Stimulated activated effector memory CD8-positive, alpha-beta T cell treated with anti-CD3 and anti-CD28 coated beads, Interleukin-12 subunit alpha, Interleukin-12 subunit beta, amount 100 ng/mL, for 72 hours (primary cell): ENCODE measurements at regions not wholly inside any gene's neighbourhood (a gene's known extent, or its start where the extent isn't known, plus 50 kb on each side); places are given as distances from the start of the nearest gene placed in this dataset.

ENCODE experiments used
- ATAC-seq: fragments of 150-1000 bp; cut with Tn5 transposase; 2 replicates; pipeline ENCODE4 v1.10.0; 2021
- DNase-seq, 2 donors: peaks; one replicate each; pipeline ENCODE4 v3.0.0; 2021 to 2022; ENCODE audit warnings: low spot score in 2 of 2
- H3K27ac Mint-ChIP-seq: one replicate; pipeline ENCODE4 v1.8.0; 2022; ENCODE audit warnings: mild to moderate bottlenecking, mixed read lengths
- H3K36me3 Mint-ChIP-seq: one replicate; pipeline ENCODE4 v1.8.0; 2022; ENCODE audit warnings: mild to moderate bottlenecking, mixed read lengths
- H3K4me1 Mint-ChIP-seq: one replicate; pipeline ENCODE4 v1.8.0; 2022; ENCODE audit warnings: mixed read lengths
- H3K4me3 Mint-ChIP-seq: one replicate; pipeline ENCODE4 v1.8.0; 2022; ENCODE audit warnings: mild to moderate bottlenecking, mixed read lengths
- H3K9me3 Mint-ChIP-seq: one replicate; pipeline ENCODE4 v1.8.0; 2022; ENCODE audit warnings: mixed read lengths

DNA sequence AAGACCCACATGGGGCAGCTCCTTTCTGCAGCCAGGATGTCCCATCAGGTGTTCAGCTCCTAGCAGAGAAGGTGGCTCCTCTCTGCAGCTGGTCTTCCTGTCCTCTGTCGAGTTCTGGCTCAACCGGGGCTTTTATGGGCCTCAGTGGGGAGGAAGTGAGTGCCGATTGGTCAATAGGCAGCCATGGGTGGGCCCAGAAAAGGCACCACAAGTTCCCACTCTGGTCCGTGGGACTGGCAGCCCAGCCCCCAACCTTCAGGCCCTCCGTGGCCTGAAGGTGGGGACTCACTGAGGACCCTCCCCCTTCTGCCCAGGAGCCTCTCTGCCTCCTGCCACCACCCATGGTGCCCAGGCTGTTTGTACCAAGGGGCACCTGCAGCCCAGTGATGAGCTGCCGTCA lies 161.7 kb upstream of the DUSP10 start:
- H3K9me3 Mint-ChIP-seq: no peaks in the 10 kb centered on the region
- H3K4me3 Mint-ChIP-seq: no peak overlapping the region
- no peak for ATAC-seq
- no peaks in the 10 kb centered on the region for H3K4me1 Mint-ChIP-seq
- DNase-seq: no peak
- H3K27ac Mint-ChIP-seq: no peak overlapping the region
- no peaks in the 10 kb centered on the region for H3K36me3 Mint-ChIP-seq

DNA sequence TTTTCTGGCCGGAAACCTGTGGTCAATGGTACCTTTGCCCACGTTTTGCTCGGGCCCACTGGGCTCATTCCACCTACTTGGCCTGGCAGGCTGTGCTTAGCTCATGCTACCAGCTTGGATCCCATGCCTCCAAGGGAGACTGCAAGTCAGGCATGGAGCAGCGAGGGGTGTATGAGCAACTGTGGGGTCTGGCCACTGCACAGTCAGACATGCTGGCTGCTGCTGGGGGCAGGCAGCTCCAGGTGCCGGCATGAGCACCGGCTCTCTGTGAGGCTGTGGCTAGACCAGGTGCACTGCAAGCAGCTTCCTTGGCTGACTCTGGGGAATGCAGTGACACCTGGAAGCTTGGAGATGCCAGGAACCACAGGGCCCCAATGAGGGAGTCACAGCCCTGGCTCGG lies 161.1 kb upstream of the DUSP10 start:
- Mint-ChIP-seq H3K36me3 (no peaks in the 10 kb centered on the region), H3K27ac (no peak overlapping the region), H3K9me3 (no peaks in the 10 kb centered on the region), H3K4me3 (no peak overlapping the region), H3K4me1 (no peaks in the 10 kb centered on the region)
- ATAC-seq (no peak), DNase-seq (no peak)

DNA sequence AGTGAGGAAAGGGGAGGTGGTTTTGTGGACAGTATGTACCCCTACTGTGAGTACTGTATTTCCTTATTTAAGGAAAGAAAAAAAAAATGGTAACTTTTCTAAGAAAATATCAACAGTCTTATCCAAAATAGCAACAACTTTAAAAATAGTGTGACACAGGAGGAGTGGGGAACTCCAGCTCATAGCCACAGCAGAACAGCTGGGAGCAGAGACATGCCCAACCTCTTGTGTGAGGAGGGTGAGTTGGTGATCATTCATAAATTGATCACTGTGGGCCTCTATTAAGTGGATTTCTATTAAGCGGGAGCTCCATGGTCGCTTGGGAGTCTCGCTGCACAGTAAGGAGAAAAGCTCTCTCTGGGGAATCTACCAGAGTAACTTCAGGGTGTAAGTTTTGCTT lies 158.8 kb upstream of the DUSP10 start:
- Mint-ChIP-seq H3K4me1 (no peaks in the 10 kb centered on the region), H3K4me3 (no peak overlapping the region), H3K9me3 (no peaks in the 10 kb centered on the region), H3K27ac (peak overlapping the region; percentile 45), H3K36me3 (no peaks in the 10 kb centered on the region)
- DNase-seq (no peak), ATAC-seq (no peak)

DNA sequence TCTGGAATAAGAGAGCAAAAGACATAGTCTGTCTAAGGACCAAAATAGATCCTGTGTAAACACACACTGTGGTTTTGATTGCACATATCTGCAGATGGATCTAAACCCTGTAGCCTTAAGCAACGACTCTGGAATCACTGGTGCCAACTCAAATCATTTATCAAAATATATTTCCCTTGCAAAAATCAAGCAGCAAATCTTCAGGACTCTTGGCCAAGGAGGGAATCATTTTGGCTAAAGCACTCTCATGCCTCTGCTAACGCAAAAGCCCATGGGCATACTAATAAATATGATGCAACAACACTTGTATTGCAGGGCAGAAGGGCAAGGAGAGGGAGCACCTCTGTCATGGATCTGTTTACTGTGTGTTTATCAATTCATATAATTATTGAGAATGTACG lies 155.4 kb upstream of the DUSP10 start:
- no peak overlapping the region for H3K27ac Mint-ChIP-seq

DNA sequence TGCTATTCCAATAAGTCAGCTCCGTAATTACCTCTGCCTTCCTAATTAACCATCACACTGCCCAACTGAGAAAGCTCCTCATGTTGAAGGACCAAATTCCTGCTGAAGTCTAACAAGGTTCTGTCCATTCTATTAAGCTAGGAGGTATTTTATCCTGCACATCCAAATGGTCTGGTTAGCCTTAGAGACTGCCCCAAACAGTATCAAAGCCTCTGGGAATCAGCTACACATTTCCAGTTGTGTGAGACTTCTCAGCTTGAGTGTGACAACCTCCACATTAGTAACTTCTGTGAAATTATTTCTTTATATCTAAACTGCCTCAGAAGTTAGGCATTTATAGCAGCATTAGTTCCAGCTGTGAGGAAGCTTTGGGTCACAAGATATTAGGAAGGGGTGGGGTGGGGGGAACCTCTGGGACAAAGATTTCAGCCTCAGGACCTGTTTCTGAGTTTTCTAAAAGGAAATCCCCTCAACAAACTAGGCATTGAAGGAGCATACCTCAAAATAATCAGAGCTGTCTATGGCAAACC lies 150.5 kb upstream of the DUSP10 start:
- H3K27ac Mint-ChIP-seq: no peak overlapping the region
- no peaks in the 10 kb centered on the region for H3K36me3 Mint-ChIP-seq
- ATAC-seq (no peak), DNase-seq (no peak)
- no peaks in the 10 kb centered on the region for H3K9me3 Mint-ChIP-seq
- peaks cover 5% of the 10 kb centered on the region for H3K4me1 Mint-ChIP-seq
- no peak overlapping the region for H3K4me3 Mint-ChIP-seq

More for the DNA sequence above, 155.4 kb upstream of the DUSP10 start:
- no peak for ATAC-seq
- H3K4me3 Mint-ChIP-seq: no peak overlapping the region
- H3K4me1 Mint-ChIP-seq: no peaks in the 10 kb centered on the region
- no peaks in the 10 kb centered on the region for H3K9me3 Mint-ChIP-seq
- no peaks in the 10 kb centered on the region for H3K36me3 Mint-ChIP-seq
- DNase-seq: no peak

DNA sequence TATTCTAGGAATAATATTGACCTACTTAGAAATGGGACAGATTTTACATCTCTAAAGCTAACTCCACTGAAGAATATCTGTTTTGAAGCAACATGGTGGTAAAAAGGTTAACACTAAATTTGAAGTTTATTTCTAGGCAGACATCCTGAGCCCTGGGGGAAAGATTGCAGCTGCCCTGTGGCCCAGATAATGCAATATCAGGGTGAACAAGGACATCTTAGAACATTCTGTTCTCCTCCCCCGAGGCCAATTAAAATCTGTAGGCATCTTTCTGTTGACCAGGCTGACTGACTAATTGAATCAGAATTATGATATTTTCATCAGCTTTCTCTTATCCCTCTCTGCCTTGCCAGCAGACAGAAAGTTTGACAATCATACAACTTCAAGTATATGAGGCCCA lies 149.8 kb upstream of the DUSP10 start:
- DNase-seq: no peak
- no peak for ATAC-seq
- no peak overlapping the region for H3K27ac Mint-ChIP-seq
- H3K9me3 Mint-ChIP-seq: no peaks in the 10 kb centered on the region
- no peak overlapping the region for H3K4me3 Mint-ChIP-seq
- H3K4me1 Mint-ChIP-seq: peaks cover 5% of the 10 kb centered on the region
- no peaks in the 10 kb centered on the region for H3K36me3 Mint-ChIP-seq

DNA sequence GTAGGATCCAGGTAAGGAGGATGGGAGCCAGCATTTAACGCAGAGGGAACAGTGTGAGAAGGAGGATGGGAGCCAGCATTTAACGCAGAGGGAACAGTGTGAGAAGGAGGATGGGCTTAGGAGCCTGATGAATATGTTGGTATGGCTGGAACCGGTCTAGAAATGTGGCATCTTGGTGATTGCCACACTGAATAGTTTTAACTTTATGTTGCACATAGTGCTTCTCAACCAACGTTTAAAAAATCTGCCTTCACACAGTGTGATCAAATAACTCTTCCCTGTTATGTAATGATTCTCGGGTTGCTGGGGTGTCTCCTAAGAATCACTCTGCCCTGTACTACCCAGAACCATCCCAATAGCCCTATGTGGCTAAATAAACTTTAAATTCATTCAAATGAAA lies 146.9 kb upstream of the DUSP10 start:
- Mint-ChIP-seq H3K27ac (no peak overlapping the region), H3K4me1 (peaks cover 5% of the 10 kb centered on the region), H3K9me3 (no peaks in the 10 kb centered on the region), H3K36me3 (no peaks in the 10 kb centered on the region), H3K4me3 (no peak overlapping the region)
- DNase-seq (no peak), ATAC-seq (no peak)

DNA sequence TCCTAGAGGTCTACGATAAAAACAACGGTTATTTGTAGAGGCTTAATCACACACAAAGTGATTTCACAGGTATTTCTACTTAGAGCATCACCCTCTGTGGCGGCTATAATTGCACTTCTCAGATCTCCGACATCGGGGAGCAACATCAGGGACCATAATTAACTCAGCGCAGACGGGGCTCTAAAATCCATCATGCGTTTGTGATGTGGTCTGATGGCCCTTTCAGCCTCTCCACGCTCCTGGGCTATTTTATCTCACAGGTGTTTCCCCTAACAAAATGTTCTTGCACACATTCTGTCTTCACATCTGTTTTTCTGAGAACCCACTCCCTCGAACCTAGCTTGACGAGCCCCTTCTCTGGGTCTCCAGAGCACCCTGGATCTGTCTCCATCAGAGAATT lies 146.3 kb upstream of the DUSP10 start:
- ATAC-seq (no peak), DNase-seq (no peak)
- H3K4me3 Mint-ChIP-seq: no peak overlapping the region
- no peak overlapping the region for H3K27ac Mint-ChIP-seq
- H3K9me3 Mint-ChIP-seq: no peaks in the 10 kb centered on the region
- H3K4me1 Mint-ChIP-seq: peaks cover 5% of the 10 kb centered on the region
- H3K36me3 Mint-ChIP-seq: no peaks in the 10 kb centered on the region

DNA sequence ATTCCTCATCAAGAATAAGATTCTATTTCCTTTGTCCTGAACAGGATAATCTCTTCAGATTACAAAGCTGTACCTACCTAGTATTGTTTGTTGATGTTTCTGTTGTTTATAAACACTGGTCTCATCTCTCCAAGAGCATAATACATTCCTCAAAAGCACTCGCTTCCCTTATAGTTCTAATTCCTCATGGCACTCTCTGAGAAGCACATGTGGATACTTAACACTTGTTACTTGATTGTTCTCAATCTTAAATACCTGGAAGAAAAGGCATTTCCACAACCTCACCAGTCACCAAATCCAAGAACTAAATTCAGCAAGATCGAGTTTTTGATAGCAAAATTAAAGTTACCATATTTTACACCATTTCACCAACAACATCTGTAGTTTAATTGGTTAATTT lies 145.9 kb upstream of the DUSP10 start:
- ATAC-seq: no peak
- H3K4me1 Mint-ChIP-seq: peaks cover 5% of the 10 kb centered on the region
- no peak for DNase-seq

DNA sequence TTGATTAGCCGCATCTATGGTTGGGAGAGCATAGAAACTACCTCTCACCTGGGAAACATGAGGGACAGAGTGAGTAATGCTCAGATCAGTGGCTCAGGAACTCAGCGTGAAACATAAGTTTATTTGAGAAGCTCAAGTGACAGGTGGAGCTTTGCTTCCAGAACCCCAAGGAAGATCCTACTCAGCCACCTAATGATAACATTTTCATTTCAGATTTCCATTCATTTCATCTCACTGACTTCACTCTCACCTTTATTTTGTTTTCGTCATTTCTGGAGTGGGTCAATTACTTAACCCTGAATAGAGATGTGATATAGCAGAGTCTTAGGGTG lies 145.5 kb upstream of the DUSP10 start:
- no peak for ATAC-seq
- DNase-seq: no peak
- Mint-ChIP-seq H3K27ac (no peak overlapping the region), H3K36me3 (no peaks in the 10 kb centered on the region), H3K4me3 (no peak overlapping the region), H3K4me1 (peaks cover 5% of the 10 kb centered on the region), H3K9me3 (no peaks in the 10 kb centered on the region)

More for the DNA sequence above, 145.9 kb upstream of the DUSP10 start:
- no peaks in the 10 kb centered on the region for H3K36me3 Mint-ChIP-seq
- no peak overlapping the region for H3K4me3 Mint-ChIP-seq
- H3K9me3 Mint-ChIP-seq: no peaks in the 10 kb centered on the region
- no peak overlapping the region for H3K27ac Mint-ChIP-seq

DNA sequence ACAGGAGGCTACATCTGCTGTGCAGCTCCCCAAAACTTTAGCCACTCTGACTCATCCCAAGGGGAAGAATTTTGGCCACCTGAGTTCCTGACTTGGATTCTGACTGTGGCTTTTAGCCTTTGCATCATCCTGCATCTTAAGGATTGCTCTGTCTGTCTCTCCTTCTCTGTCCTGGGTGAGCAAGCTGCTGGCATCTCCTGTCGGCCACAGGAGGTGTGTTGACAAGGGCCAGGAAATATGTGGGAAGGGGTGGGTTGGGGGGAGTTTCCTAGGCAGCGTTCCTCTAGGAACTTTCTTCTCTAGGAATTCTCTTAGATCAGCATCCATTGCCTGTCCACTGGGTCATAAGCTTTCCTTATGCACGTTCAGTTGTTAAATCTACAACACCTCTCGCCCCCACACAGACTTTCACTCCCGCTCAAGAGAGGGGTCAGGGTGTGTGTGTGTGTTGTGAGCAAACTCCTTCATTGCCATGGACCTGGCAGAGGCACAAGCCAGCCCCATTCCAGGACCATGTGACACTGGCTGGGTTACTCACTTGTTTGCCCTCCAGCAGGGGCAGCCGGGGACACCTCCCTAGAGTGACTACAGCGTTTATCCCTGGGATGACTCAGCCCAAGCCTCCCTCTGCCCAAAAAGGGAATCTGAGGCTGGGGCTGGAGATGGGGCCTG lies 145.0 kb upstream of the DUSP10 start:
- H3K36me3 Mint-ChIP-seq: no peaks in the 10 kb centered on the region
- H3K27ac Mint-ChIP-seq: no peak overlapping the region
- no peak for ATAC-seq
- no peak overlapping the region for H3K4me3 Mint-ChIP-seq
- H3K9me3 Mint-ChIP-seq: no peaks in the 10 kb centered on the region
- H3K4me1 Mint-ChIP-seq: peaks cover 5% of the 10 kb centered on the region
- DNase-seq: no peak

DNA sequence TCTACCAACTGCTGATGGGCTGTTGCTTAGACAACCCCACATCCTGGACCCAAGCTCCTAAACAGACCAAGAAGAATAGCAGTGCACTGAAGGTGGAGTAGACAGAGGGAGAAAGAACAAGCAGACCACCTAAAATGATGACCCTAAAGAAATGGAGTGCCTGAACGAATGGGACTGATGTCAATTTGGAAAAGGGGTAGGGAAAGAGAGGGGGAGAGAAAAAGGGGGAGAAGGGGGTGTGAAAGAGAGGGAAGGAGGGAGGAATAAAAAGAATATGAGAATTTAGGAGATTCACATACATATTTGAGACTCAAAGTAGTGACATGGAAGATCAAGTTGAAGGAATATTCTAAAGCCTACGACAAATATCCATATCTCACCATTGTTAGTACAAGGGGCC lies 144.4 kb upstream of the DUSP10 start:
- no peak overlapping the region for H3K27ac Mint-ChIP-seq
- no peak for ATAC-seq
- H3K4me3 Mint-ChIP-seq: no peak overlapping the region
- no peaks in the 10 kb centered on the region for H3K9me3 Mint-ChIP-seq
- DNase-seq: no peak
- H3K36me3 Mint-ChIP-seq: no peaks in the 10 kb centered on the region
- H3K4me1 Mint-ChIP-seq: peaks cover 5% of the 10 kb centered on the region

DNA sequence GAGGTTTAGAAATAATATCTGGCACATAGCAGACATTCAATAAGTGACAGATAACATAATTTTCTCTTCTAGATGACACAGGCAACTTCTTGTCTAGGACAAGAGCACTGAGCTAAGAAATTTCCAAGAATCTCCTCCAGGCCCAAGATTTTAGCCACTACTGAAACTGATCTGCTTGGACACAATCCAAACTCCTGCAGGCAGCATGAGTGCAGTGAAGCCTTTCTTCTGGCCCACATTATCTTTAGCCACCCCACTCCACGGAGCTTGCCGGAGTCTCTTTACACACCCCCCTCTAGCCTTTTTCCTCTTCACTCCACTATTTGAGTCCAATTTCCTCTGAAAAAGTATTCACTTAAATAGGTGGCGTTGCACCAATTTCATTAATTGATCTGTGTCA lies 142.9 kb upstream of the DUSP10 start:
- DNase-seq (no peak), ATAC-seq (no peak)
- Mint-ChIP-seq H3K4me3 (no peak overlapping the region), H3K4me1 (peaks cover 5% of the 10 kb centered on the region), H3K9me3 (no peaks in the 10 kb centered on the region), H3K36me3 (no peaks in the 10 kb centered on the region), H3K27ac (no peak overlapping the region)

DNA sequence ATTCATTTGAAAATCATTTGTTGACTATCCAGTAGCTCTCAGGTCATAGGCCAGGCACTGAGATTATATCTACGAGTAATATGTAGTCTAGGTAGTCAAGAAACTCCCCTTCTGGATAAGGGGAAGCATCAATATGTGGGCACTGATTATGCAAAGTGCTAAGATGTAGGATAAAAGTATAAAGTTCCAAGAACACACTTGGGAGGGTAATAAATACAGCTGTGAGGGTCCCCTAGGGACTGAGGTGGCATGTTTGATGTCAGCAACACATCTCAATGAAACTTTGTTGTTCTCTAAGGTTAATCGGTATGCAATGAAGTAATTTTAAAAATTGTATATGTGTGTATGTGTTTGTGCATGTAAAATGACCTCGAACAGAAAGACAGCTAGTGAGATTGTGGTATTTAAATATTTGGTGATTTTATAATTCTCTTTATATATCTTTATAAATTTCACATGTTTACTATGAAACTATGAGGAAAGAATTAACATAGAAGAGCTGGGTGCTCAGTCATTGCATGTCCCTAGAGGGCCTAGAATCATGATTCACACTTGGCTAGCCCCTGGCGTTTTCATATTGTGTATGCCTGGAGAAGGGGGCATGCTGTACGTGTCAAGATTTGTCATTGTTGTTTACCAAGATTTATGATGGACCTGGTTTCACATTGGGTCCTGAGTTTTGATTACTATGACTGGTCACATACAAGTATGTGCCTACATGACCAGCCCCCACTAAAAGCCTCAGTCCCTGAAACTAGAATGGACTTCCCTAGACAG lies 140.1 kb upstream of the DUSP10 start:
- DNase-seq: no peak
- Mint-ChIP-seq H3K36me3 (no peaks in the 10 kb centered on the region), H3K27ac (no peak overlapping the region), H3K4me1 (no peaks in the 10 kb centered on the region), H3K9me3 (no peaks in the 10 kb centered on the region), H3K4me3 (no peak overlapping the region)
- ATAC-seq: peak; percentile 78

DNA sequence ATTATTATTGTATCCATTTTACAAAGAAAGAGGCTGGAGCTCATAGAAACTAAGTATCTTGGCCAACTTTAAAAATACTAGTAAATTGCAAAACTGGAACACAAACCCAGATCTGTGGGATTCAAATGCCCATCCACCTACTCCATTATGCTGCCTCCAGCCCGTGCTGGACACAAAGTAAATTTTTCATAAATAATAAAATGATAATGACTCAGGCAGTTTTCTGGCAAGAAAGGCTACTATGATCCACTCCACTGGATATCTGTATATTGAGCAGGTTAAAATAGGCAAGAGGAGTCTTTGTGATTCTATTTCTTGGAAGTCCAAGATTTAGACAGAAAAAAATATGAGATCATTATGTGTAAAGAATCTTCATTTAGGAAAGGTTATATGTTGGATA lies 138.3 kb upstream of the DUSP10 start:
- no peaks in the 10 kb centered on the region for H3K4me1 Mint-ChIP-seq
- no peak for ATAC-seq
- H3K36me3 Mint-ChIP-seq: no peaks in the 10 kb centered on the region
- H3K27ac Mint-ChIP-seq: no peak overlapping the region
- no peak overlapping the region for H3K4me3 Mint-ChIP-seq
- H3K9me3 Mint-ChIP-seq: no peaks in the 10 kb centered on the region
- no peak for DNase-seq

DNA sequence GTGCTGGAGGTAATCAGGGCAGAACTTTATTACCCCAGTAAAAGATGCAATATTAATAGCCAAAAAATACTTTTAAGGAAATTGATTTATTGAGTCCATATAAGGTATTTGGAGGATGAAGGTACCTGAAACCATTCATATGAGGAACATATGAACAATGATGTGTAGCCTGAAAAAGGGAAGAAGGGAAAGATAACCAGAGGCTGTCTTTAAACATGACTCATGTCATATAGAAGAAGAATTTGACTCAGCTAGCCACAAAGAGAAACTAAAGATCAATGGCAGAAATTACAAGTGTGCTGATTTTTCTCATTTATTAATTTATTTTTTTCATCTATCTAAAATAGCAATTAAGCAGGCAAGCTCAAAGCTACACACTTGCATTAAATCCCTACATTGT lies 136.2 kb upstream of the DUSP10 start:
- no peaks in the 10 kb centered on the region for H3K36me3 Mint-ChIP-seq
- H3K4me1 Mint-ChIP-seq: no peaks in the 10 kb centered on the region
- no peak overlapping the region for H3K27ac Mint-ChIP-seq
- ATAC-seq (peak; percentile 85), DNase-seq (no peak)
- H3K9me3 Mint-ChIP-seq: no peaks in the 10 kb centered on the region
- H3K4me3 Mint-ChIP-seq: no peak overlapping the region
